Mammary epithelial cell (primary cell): ENCODE measurements at regions not wholly inside any gene's neighbourhood (a gene's known extent, or its start where the extent isn't known, plus 50 kb on each side); places are given as distances from the start of the nearest gene placed in this dataset.

Source experiments
- EZH2 ChIP-seq: IDR thresholded peaks from 2 replicates; pipeline ENCODE4 v1.6.1; 2012; ENCODE audit warnings: low read length, inconsistent platforms, borderline replicate concordance
- TF ChIP-seq, protein P1 (sequence below), 2 donors: IDR thresholded peaks in 1 of 2; conservative IDR thresholded peaks in 1 of 2; 2 replicates each; pipeline ENCODE4 v1.5.1; 2011 to 2012; ENCODE audit warnings: inconsistent platforms in 2 of 2, low read length in 2 of 2, mild to moderate bottlenecking in 2 of 2, control low read depth in 1 of 2, low read depth in 1 of 2; ENCODE audit not compliant: insufficient read depth in 1 of 2; ENCODE audit errors: extremely low read depth in 1 of 2

- TF ChIP-seq, protein P1, sequence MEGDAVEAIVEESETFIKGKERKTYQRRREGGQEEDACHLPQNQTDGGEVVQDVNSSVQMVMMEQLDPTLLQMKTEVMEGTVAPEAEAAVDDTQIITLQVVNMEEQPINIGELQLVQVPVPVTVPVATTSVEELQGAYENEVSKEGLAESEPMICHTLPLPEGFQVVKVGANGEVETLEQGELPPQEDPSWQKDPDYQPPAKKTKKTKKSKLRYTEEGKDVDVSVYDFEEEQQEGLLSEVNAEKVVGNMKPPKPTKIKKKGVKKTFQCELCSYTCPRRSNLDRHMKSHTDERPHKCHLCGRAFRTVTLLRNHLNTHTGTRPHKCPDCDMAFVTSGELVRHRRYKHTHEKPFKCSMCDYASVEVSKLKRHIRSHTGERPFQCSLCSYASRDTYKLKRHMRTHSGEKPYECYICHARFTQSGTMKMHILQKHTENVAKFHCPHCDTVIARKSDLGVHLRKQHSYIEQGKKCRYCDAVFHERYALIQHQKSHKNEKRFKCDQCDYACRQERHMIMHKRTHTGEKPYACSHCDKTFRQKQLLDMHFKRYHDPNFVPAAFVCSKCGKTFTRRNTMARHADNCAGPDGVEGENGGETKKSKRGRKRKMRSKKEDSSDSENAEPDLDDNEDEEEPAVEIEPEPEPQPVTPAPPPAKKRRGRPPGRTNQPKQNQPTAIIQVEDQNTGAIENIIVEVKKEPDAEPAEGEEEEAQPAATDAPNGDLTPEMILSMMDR (conservative IDR thresholded peaks at IDR 0.05 in 1 of 2, IDR thresholded peaks at IDR 0.05 in 1 of 2; ENCODE audit: extremely low read depth in 1 of 2, insufficient read depth in 1 of 2, low read depth in 1 of 2, low read length in 2 of 2), result no peak
- TF ChIP-seq EZH2, result no peak
Observed at GRCh38 chr6:12578097-12578496, 138.5 kb upstream of the PHACTR1 start.
